GM18508 (cell line): ENCODE measurements at regions not wholly inside any gene's neighbourhood (a gene's known extent, or its start where the extent isn't known, plus 50 kb on each side); places are given as distances from the start of the nearest gene placed in this dataset.

Experiments used
- ATAC-seq: cut with Tn5 transposase; IDR thresholded peaks from one replicate; pipeline ENCODE4 v1.9.1; 2021; ENCODE audit warnings: moderate number of reproducible peaks; ENCODE audit not compliant: insufficient read depth, unreplicated experiment

DNA sequence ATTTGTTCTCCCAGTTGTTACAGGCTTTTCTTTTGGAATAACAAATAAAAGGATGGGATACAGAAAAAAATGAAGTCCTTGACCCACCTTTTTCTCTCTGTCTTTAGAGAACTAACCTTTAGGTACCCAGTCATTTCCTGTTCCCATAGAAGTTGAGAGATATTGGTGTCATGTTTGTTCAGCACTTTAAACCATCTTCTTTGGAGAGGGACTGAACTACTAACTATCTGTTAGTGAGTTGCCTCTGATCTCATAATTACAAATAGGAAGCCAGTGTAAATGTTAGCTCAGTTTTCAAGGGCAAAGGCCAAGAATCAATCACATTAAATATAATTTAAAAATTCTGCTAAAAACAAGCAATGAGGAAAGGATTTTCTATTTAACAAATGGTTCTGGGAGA lies 72.9 kb upstream of the DCBLD2 start:
- no peak for ATAC-seq

DNA sequence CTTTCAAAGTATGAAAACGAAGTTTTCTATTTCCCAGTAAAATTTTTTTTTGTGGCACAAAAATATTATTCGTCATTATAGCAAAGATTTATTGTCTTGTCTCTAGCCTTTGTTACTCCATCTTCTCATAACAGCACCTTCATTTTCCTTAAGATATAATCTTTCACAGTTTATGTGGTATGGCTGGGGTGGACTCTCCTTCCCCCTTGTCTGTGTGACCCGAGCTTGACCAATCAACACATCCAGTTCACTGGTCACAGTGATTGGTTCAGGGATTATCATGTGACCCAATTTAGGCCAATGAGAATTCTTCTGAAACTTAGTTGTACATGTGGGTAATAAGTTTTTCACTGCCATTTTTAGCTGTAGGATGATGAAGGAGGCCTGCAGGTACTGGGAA lies 71.2 kb upstream of the DCBLD2 start:
- no peak for ATAC-seq

DNA sequence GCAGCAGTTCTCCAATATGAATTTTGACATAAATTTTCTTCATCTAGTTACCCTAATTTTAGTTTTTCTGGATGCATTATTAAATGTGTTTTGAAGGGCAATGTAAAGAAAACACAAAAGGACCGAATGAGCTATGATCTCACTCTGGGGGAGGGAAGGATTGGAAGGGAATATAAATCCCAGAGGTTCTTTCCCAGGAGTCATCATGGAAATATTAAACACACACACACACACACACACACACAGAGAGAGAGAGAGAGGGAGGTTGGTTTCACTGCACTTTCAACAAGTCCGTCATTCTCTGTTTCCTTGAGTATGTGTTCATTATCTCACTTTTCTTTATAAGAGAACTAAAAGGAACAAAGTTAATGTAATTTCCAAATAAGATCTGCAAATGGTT lies 70.7 kb upstream of the DCBLD2 start:
- ATAC-seq = no peak

DNA sequence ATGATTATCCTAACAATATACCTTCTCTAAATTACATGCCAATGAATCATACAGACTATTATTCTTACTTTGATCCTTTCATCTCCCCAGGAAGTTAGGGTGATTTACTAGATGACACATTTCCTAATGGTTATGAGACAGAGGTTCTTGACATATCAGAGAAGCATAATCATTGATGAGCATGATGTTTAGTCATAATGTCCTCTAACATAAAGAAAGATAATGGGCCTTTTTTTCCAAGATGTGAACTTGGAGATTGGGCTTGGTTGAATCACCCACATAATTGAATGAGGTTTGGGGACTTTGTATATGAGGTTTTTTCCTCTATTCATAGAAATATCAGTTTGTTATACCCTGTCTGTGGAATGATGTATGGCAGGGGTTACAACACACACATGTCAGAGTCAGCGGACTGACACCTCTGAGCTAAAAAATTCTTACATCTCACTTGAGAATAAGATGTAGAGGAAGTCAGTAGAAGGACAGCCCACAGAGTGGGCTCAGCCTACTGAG lies 69.7 kb upstream of the DCBLD2 start:
- no peak for ATAC-seq

DNA sequence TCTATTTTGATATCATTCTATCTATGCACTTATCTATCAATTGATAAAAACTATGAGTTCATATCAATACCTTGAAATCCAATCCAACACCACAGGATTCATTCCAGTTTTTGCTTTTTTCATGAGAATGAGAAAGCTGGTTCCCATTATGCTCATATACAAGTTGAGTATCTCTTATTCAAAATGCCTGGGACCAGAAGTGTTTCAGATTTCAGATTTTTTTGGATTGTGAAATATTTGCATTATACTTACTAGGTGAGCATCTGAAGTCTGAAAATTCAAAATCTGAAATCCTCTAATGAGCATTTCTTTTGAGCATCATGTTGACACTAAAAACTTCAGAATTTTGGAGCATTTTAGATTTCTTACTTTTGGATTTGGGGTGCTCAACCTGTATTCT lies 67.8 kb upstream of the DCBLD2 start:
- no peak for ATAC-seq

DNA sequence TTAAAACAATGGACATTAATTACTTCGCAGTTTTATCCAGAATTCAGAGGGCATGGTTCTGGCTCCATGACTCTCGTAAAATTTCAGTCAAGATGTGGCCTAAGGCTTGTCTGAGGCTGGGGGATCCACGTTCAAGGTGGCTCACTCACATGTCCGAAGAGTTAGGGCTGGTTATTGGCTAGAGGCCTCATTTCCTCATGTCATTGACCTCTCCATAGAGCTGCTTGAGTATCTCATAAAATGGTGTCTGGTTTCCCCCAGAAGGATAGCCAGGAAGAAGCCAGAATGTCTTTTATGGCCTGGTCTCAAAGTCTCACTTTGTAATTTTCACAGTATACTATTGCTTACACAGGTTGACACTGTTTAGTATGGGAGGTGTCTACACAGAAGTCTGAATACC lies 67.3 kb upstream of the DCBLD2 start:
- ATAC-seq = no peak

DNA sequence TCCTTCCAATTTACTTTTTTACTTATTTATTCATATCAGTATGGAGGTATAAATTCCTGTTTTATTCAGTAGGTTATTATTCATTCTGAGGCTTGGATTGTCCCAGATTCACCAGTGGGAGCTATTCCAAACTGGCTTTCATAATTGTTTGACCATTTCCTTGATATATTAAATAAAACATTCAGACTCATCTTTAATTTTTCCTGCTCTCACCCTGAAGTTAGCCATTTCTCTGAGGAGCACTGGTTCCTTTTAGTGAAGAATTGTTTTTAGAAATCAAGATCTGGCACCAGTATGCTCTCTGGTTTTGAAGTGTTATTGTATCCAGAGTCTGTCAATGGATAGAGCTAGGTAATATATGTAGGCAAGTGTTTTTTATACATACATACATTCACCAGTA lies 66.9 kb upstream of the DCBLD2 start:
- ATAC-seq = no peak

DNA sequence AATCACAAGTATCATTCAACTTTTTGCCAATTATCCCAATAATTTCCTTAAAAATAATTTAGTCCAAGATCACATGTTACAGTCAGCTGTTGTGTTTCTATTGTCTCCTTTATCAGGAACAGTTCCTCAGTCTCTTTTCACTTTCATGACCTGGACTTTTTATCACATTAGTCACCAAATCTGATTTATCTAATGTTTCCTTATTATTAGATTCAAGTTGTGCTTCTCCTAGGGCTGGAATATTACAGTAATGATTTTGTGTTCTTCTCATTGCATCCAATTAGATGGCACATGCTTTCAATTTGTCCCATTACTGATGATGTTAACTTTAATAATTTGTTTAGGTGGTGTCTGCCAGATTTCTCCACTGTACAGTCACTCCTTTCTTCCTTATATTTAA lies 66.3 kb upstream of the DCBLD2 start:
- no peak for ATAC-seq

DNA sequence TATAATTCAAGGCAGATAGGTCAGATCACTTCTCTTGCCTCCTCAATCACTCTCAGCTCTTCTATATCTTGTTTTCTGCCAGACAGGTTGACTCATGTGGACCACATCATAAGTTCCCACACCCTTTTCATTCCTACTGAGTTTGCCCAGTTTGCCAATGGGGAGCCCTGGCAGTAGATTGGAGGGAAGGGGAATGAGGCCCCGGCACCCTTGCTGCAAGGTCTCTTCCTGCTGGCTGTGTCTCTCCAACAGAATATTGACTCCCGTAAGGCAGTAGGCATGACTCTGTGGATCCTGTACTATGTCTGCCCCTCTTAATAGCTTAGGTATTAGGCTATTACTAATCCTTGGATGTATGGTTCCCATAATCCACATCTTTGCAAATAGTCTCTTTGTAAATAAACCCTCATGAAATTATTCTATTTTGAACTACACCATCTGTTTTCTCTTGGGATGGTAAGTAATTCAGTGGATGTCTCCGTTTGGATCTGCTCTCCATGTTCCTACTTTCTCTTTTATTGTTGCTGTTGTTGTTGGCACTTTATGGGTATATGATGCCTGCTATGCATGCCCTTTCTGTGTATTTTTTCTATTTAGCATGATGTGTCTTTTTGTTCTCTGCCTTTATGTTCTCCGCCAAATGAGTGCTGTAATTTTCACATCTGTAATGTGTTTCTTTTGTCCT lies 65.5 kb upstream of the DCBLD2 start:
- ATAC-seq = no peak

DNA sequence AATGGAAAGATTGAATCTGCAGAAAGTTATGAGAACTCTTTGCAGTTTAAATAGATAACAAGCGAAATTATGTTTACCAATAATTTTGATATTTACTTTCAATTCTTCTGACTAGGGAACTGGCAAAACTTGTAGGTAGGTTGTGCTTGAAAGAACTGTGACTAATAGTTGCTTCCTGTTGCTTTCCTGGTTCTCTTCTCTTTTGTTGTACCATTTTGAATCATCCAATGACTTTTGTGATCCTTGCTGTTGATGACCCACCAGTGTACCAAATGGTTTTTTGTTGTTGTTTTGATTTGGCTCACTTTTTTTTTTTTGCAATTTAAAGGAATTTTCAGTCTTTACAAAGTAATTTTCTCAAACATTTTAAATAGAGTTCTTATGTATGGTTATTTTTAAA lies 64.9 kb upstream of the DCBLD2 start:
- ATAC-seq = no peak

DNA sequence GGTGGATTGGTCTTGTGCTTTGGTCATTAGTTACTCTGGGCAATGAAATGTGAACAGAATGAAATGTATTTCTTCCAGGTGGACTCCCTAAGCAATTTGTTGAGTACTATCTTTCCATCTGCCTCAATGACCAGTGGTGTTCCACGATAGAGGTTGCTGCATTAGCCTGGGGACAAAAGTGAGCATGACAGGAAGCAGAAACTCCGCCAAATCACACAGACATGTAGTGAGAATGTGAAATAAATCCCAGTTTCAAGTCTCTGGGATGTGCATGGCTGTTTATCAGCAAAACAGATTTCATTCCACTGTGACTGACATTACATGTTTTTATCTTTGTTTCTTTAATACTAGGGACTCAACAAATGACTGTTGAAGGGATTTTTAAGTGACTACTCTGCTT lies 63.3 kb upstream of the DCBLD2 start:
- ATAC-seq = no peak

DNA sequence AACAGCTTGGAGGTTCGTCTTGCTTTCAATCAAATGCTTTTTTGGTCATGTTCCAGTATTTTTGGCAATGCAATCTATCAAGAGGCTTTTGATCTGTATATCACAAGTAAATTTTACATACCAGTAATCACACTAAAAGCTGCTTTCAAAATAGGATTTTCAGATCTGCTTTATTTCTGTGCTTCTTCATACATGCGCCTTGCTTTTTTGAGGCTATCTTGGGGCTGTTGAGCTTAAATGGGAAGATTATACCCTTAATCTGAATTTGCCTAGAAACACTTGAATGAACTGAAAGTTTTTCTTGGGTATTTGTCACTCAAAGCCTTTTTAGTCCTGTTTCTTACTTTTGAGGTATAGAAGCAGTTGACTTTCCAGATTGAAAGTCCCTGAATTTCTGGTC lies 62.1 kb upstream of the DCBLD2 start:
- no peak for ATAC-seq

DNA sequence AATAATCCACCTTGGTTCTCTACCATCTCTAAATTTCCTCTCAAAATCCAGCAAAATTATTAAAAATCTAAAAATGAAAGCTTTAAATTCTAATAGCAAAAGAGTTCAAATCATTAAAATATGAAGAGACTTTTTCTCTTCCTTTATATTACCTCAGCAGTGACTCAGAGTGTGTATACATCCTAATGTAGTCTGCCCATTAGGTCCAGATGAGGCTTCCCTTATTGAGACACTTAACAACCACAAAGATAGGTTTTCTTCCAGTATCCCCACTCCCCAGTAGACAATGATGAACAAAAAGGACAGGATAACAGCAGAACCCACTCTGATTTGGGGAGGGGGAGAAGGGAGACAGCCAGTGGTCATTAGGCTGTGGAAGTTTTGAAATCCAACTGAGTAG lies 61.5 kb upstream of the DCBLD2 start:
- ATAC-seq = no peak

DNA sequence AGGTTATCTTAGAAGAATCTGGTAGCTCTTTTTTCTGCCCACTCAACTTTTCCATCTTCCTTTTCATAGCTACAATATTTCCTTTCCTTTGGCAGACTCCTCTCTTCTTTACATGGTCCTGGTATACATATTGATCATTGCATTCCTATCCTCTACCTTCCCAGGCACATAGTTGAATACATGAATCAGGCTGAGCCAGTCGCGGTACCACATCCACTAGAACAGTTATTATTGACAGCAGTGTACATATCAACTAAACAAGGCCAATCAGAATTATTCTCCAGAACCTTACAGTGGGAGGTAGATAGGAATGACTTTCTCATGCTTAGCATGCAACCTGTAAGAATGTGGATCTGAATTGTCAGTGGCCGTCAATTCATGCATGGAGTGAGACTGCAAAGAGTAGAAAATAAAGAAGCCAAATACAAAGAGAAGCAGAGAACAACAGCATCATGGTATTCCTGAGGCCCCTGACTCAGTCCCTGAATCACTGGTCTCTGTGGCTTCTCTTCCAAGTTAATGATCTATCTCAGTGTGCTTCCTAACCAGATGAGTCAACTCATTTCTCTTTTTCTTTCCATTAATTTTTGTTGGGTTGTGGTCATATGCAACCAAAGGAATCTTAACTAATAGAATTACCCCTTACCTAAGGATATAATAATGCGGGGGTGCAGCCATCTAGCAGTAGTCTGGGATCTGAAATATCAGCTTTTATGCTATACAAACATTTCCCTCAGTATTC lies 60.9 kb upstream of the DCBLD2 start:
- ATAC-seq = no peak

DNA sequence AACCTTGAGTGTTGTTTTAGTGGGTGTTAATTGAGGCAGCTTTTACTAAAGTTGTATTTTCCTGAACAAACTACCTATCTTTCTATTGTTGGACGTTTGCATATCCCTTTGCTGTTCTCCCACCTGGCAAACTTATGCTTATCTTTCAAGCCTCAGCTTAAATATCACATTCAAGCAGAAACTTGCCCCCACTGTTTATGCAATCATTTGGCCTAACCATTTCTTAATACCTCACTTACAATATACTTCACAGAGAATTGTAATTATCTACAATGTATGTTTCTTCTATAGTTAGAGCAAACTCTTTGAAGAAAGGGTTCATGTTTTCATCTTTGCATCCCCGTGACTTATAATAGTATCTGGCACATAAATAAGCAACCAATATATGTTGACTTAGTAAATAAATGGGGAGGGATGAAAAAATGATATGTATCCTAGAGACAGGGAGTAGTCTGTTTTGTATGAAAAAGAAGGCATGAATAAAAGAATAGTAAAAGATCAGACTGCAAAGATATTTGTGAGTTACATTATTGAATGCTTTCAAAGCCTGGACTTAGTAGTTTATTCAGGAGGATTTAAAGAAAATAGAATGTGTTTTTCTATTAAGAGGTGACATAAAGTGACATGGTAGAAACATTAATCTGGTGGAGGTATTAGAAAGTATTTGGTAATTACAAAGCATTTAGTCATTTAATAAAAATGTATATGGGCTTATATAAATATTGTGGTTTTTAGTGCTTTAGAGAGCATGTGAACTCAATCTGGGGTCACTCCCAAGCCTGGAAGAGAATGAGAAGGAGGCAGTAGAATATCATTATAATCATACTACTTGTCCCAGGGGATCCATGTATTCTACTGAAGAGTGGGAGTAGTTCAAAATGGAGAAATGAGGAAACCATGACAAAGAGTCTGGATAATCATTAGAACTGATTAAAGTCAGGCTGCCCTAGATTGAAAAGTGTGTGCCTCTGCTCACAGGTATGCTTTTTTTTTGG lies 60.0 kb upstream of the DCBLD2 start:
- no peak for ATAC-seq

DNA sequence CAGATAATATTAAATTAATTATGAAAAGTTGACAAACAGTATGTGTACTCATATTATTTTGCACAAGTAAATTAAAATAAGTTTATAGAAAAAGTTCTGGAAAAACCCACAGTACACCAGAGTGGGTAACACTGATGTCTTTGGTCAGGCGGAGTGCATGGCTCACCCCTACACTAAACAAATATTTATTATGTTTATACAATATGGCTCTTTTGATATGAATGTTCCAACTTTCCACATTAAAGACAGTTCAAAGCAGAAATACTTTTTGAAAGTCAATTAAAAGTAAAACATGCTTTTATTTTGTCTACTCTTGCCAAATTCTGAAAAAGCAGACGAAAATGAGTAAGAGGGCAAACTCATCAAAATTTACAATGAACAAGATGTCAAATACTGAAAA lies 56.2 kb upstream of the DCBLD2 start:
- ATAC-seq = no peak

DNA sequence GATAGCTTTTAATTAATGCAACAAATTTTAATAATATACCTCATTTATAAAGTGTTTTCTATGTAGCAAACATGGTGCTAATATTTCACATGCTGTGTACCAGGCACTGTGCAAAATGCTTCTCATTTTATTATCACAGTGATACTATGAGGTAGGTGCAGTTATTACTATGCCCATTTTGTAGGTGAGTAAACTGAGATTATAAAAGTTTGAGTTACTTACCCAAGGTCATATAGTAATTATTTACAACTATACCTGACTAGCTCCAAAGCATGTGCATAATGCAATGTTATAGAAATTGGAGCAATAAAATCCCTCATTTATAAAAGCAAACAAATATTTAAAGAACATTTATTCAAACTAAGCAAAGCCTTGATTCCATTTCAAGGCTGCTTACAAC lies 54.5 kb upstream of the DCBLD2 start:
- no peak for ATAC-seq

DNA sequence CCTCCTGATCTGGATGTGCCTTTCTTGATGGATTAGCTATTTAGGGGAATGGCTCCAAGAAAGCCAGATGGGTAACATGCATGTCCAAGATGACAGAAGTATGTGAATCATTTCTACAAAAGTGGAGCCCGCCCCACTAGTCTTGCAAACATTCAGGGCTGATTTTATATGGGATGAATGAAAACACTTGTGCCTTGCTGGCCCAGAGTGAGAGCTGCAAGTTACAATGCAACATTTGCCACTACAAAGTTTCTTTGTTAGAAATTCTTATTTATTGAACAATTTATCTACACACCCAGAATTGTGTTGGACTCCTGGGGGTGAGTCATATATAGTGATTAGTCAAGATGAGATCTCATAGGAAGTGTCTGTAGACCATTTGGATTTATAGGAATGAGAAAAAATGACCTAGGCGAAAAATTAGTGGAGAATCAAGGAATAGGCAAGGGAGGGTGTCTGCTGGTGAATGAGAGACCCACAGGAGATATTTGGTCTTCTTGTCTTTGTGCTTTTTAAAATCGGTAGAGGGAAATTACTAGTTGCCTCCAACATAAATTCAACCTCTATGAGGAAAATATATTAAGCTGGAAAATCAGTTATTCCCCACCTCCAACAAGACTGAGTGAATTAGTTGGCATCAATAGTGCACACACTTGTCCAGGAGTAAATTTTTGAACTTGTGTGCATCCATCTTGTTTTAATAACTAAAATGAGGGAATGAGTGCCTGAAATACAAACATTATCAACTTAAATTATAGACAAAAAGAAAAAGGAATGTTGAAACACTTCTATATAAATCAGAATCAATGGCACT lies 53.5 kb upstream of the DCBLD2 start:
- ATAC-seq = no peak

DNA sequence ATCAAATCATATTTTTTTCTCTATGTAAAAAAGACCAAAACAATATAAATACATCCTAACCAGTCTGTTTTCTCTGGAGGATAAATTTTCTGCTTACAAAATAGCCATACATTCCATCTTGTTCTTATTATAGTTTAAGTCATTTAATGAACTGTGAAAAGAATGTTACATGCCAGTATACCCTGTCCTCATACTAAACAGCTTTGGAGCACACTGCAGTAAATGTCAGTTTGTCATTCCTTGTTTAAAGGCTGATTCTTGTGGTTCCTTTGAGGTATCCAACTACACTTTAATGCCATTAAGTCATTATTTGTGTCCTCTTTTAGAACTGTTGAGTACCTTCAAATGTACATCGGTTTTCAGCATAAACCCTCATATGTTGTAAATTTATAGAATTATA lies 52.7 kb upstream of the DCBLD2 start:
- ATAC-seq = no peak

DNA sequence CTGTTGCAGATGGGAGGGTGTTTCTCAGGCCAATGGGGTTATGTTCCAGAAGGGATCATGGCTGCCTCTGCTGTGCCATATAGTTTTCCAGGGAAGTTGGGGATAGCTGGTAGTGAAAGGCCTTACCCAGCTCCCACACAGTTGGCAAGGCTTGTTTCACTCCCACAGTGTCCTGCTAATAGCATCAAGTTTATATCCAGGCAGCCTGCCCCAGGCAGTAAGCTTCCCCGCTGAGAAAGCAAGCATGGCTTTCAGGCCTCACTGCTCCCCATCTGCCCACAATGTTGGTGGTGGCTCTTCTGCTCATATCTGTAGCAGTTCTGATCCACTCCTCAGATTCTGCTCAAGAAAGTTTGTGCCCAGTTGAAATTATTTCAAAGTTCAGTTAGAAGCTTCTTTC lies 50.9 kb upstream of the DCBLD2 start:
- ATAC-seq = no peak
